Transverse colon (tissue), 4 donors: ENCODE measurements at regions not wholly inside any gene's neighbourhood (a gene's known extent, or its start where the extent isn't known, plus 50 kb on each side); places are given as distances from the start of the nearest gene placed in this dataset.

Source experiments
- DNase-seq: peaks from one replicate; pipeline ENCODE4 v3.0.0-alpha.2; 2019
- H3K27ac ChIP-seq, 4 donors: fragments of 200-600 bp; sonication (generic); 2 replicates each; pipeline ENCODE4 v1.5.1; 2016 to 2018; ENCODE audit warnings: inconsistent platforms in 4 of 4
- H3K27me3 ChIP-seq: fragments of 200-600 bp; sonication (generic); 2 replicates; pipeline ENCODE4 v1.5.1; 2017; ENCODE audit warnings: inconsistent platforms
- H3K36me3 ChIP-seq, 4 donors: fragments of 200-600 bp; sonication (generic); 2 replicates each; pipeline ENCODE4 v1.5.1; 2017 to 2019; ENCODE audit warnings: inconsistent platforms in 4 of 4
- H3K4me1 ChIP-seq, 4 donors: fragments of 200-600 bp; sonication (generic); 2 replicates each; pipeline ENCODE4 v1.5.1; 2017 to 2020; ENCODE audit warnings: inconsistent platforms in 4 of 4
- H3K4me3 ChIP-seq, 4 donors: fragments of 200-600 bp; sonication (generic); 1 replicate in 1 of 4; 2 replicates in 3 of 4; pipeline versions ENCODE4 v1.5.1 to v1.6.1; 2017 to 2019; ENCODE audit warnings: inconsistent platforms in 4 of 4
- H3K9me3 ChIP-seq, 2 donors: fragments of 200-600 bp; sonication (generic); 2 replicates each; pipeline ENCODE4 v1.5.1; 2017 to 2019; ENCODE audit warnings: inconsistent platforms in 2 of 2
- EP300 ChIP-seq: sonication (generic); formaldehyde crosslinking; IDR thresholded peaks from one replicate; pipeline ENCODE4 v1.6.1; 2017; ENCODE audit warnings: antibody characterized with exemption, low read depth
- POLR2A ChIP-seq: fragments of 450-650 bp; IDR thresholded peaks from one replicate; pipeline ENCODE4 v1.6.1; 2016; ENCODE audit warnings: antibody characterized with exemption, mild to moderate bottlenecking, moderate library complexity
- POLR2AphosphoS5 ChIP-seq, 3 donors: sonication (generic); formaldehyde crosslinking; IDR thresholded peaks; one replicate each; pipeline ENCODE4 v1.6.1; 2016; ENCODE audit warnings: antibody characterized with exemption in 3 of 3
- WGBS, 2 donors: methylation state at CpG; one replicate each; pipeline ENCODE4 v1.1.5; 2018; ENCODE audit warnings: low coverage in 1 of 2; 5-methylcytosine and 5-hydroxymethylcytosine counted together
- in situ Hi-C, 4 donors: fragments of 200-750 bp; cut with MboI; loops; one replicate each; pipeline versions ENCODE4 v1.15.0 to v1.15.1; 2017; ENCODE audit warnings: low sequenced_read_pairs in 3 of 4, low pct_ligation_motif_present in 1 of 4, low pct_unique_long_range_greater_than_20kb in 1 of 4
- intact Hi-C: fragments of 100-400 bp; cut with DNase I; formaldehyde crosslinking; loops from one replicate; pipeline ENCODE4 v1.15.1; 2023; ENCODE audit warnings: low total_unique reads
- TF ChIP-seq, protein P1 (sequence below), 5 experiments: fragments of 200-600 bp in 3 of 5; fragments of 450-650 bp in 2 of 5; sonication (generic) in 3 of 5; IDR thresholded peaks; 1 replicate in 2 of 5; 2 replicates in 3 of 5; pipeline ENCODE4 v1.5.1; 2016 to 2017; ENCODE audit warnings: antibody characterized with exemption in 5 of 5, inconsistent platforms in 3 of 5, mild to moderate bottlenecking in 2 of 5, moderate library complexity in 1 of 5

DNA sequence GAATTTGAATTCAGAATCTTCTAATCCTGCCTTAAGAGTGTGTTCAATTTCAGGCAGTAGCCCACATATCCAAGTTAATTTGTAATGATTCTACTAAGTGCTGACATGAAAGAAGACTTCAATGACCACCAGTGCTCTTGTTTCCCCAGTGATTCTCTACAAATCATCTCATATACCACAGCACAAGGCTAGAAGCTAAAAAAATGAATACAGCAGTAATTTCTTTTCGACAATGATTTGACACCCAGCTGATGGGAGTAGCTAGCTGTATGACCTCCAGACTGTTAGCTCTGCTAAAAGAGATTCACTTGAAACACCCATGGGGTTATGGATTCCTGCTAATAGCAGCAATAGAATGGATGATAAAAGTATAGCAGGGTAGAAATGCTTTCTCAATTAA, 217.0 kb upstream of the TMEFF2 start:
- no peaks in the 10 kb centered on the region for H3K27me3 ChIP-seq
- in situ Hi-C loops (no loop called here), intact Hi-C loops (no loop called here)
- H3K4me3 ChIP-seq: no peak overlapping the region
- H3K9me3 ChIP-seq: no peaks in the 10 kb centered on the region
- WGBS, 2 donors: 83 to 100% methylated on average over 1 of the region's 1 CpG
- no peaks in the 10 kb centered on the region for H3K36me3 ChIP-seq
- no peak for DNase-seq
- H3K27ac ChIP-seq: no peak overlapping the region
- no peak for TF ChIP-seq POLR2A
- TF ChIP-seq, protein P1, sequence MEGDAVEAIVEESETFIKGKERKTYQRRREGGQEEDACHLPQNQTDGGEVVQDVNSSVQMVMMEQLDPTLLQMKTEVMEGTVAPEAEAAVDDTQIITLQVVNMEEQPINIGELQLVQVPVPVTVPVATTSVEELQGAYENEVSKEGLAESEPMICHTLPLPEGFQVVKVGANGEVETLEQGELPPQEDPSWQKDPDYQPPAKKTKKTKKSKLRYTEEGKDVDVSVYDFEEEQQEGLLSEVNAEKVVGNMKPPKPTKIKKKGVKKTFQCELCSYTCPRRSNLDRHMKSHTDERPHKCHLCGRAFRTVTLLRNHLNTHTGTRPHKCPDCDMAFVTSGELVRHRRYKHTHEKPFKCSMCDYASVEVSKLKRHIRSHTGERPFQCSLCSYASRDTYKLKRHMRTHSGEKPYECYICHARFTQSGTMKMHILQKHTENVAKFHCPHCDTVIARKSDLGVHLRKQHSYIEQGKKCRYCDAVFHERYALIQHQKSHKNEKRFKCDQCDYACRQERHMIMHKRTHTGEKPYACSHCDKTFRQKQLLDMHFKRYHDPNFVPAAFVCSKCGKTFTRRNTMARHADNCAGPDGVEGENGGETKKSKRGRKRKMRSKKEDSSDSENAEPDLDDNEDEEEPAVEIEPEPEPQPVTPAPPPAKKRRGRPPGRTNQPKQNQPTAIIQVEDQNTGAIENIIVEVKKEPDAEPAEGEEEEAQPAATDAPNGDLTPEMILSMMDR (IDR thresholded peaks at IDR 0.05): no peak
- no peak for TF ChIP-seq EP300
- H3K4me1 ChIP-seq: no peaks in the 10 kb centered on the region

DNA sequence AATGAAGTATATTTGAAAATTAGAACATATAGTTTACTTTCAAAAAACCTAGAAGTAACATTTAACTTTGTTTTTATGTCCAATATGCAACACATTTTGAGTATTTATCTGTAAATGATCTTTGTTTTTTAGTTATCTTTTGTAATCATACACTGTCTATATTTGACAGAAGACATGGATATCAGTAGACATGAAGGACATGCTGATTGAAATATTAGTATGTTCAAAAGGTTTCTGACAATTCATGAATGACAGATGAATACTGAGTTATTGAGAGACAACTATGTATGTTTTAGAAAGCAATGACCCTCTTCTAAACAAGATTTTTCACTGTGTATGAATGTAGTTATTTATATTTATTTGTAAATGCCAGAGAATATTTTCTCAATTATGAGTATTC, 215.6 kb upstream of the TMEFF2 start:
- DNase-seq: no peak
- in situ Hi-C loops (no loop called here), intact Hi-C loops (no loop called here)
- Histone ChIP-seq H3K4me3 (no peak overlapping the region), H3K27ac (no peak overlapping the region), H3K9me3 (no peaks in the 10 kb centered on the region), H3K27me3 (no peaks in the 10 kb centered on the region), H3K36me3 (no peaks in the 10 kb centered on the region), H3K4me1 (no peaks in the 10 kb centered on the region)
- no peak for TF ChIP-seq EP300
- TF ChIP-seq, protein P1 (IDR thresholded peaks at IDR 0.05): no peak
- no peak for TF ChIP-seq POLR2A
- TF ChIP-seq POLR2AphosphoS5 (IDR thresholded peaks at IDR 0.05): no peak

DNA sequence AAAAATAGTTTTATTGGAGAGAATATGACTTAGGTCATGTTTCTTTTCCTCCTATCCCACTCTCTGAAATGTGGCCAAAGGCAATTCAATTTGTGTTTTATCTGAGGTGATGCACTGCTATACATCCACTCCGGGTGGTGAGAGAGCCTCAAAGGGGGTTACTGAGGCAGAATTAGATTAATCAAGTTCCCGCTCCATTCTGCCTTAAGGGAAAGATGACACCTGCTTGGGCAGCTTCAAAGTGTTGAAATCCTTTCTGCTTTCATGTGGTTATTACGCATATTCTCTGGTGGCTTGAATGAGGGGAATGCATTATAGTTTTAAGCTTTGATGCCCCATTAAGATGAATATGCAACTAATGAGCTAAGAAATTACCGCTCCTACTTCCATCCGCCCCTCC, 213.0 kb upstream of the TMEFF2 start:
- no peak for DNase-seq
- 70 to 76% methylated on average over 3 to 5 of the region's 5 CpGs for WGBS, 2 donors
- TF ChIP-seq POLR2A (no peak), EP300 (no peak), POLR2AphosphoS5 (IDR thresholded peaks at IDR 0.05) (no peak)
- TF ChIP-seq, protein P1 (IDR thresholded peaks at IDR 0.05): no peak
- no peak overlapping the region for H3K4me3 ChIP-seq
- no peaks in the 10 kb centered on the region for H3K9me3 ChIP-seq
- H3K27ac ChIP-seq: no peak overlapping the region
- no peaks in the 10 kb centered on the region for H3K27me3 ChIP-seq
- H3K4me1 ChIP-seq: no peaks in the 10 kb centered on the region
- H3K36me3 ChIP-seq: no peaks in the 10 kb centered on the region
- intact Hi-C loops: no loop called here
- in situ Hi-C loops: no loop called here

DNA sequence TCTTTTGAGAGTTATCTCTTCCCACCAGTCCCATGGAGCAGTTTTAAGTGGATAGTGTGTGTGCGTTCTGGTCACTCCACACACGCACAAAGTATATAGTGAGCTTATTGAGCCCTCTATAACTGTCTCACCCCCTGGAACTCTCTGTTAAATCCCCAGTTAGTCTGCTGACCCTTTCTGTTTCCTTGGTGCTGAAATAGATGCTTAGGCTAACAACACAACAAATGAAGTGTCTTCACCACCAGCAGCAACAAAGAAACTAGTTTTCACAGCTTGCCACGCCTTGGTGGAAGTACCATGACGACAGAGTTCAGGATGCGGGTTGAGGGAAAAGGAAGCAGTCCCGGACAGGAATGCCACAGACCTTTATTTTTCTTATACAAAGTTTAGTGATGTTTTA, 203.5 kb upstream of the TMEFF2 start:
- no peak overlapping the region for H3K27ac ChIP-seq

More for the DNA sequence above, 203.5 kb upstream of the TMEFF2 start:
- Histone ChIP-seq H3K4me3 (no peak overlapping the region), H3K36me3 (no peaks in the 10 kb centered on the region), H3K4me1 (no peaks in the 10 kb centered on the region), H3K27me3 (no peaks in the 10 kb centered on the region), H3K9me3 (no peaks in the 10 kb centered on the region)
- TF ChIP-seq, protein P1 (IDR thresholded peaks at IDR 0.05): no peak
- no peak for TF ChIP-seq POLR2AphosphoS5 (IDR thresholded peaks at IDR 0.05)
- TF ChIP-seq EP300: no peak
- TF ChIP-seq POLR2A: no peak
- no peak for DNase-seq
- in situ Hi-C loops (no loop called here), intact Hi-C loops (no loop called here)
- WGBS, 2 donors: 80 to 81% methylated on average over 4 to 6 of the region's 6 CpGs
